ENCODE measurements at regions not wholly inside any gene's neighbourhood (a gene's known extent, or its start where the extent isn't known, plus 50 kb on each side); places are given as distances from the start of the nearest gene placed in this dataset.

DNA sequence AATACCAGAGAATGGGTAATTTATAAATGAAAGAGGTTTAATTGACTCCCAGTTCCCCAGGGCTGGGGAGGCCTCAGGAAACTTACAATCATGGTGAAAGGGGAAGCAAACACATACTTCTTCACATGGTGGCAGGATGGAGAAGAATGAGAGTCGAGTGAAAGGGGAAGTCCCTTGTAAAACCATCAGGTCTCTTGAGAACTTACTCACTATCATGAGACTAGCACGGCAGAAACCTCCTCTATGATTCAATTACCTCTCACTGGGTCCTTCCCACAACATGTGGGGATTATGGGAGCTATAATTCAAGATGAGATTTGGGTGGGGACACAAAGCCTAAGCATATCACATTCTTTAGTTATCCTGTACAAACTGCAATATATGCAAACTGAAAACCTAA, 609.4 kb downstream of the MTRR start:
- H3K27ac ChIP-seq (ENCODE audit: low read depth, low read length), result no peak overlapping the region
- H3K36me3 ChIP-seq (ENCODE audit: control insufficient read depth, insufficient read depth, low read length), result no peaks in the 10 kb centered on the region
- H3K27me3 ChIP-seq (ENCODE audit: control insufficient read depth, insufficient read depth, low read length), result no peaks in the 10 kb centered on the region
- no peaks in the 10 kb centered on the region for H3K4me1 ChIP-seq (ENCODE audit: control insufficient read depth, insufficient read depth, low read length)
- no peak for DNase-seq (ENCODE audit: low read depth in 4 of 6, low spot score in 6 of 6)
- H3K4me3 ChIP-seq (ENCODE audit: low read depth, low read length), result no peak overlapping the region
- no peaks in the 10 kb centered on the region for H3K9me3 ChIP-seq (ENCODE audit: control insufficient read depth, insufficient read depth, low read length)
- WGBS (ENCODE audit: insufficient coverage), result no CpG with 5 or more reads among the region's 2 CpGs

DNA sequence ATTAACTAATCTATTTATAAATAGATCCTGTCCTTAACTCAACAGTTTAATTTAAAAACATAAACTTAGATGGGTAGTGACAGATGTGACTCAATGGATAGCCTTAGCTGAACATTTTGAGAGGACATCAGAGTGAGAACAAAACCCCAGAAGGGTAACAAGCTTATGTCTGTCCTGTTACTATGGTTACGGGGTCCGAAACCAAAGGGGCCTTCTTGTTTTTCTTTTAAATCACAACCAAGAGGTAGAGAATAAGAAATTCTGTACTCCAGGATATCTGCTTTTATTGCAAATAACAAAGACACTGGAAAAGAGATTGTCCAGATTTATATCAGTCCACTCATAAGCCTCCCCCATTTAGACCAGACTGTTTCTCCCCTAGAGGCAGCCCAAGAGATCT, 612.1 kb downstream of the MTRR start:
- H3K9me3 ChIP-seq (ENCODE audit: control insufficient read depth, insufficient read depth, low read length), result no peaks in the 10 kb centered on the region
- H3K36me3 ChIP-seq (ENCODE audit: control insufficient read depth, insufficient read depth, low read length), result no peaks in the 10 kb centered on the region
- no peak overlapping the region for H3K4me3 ChIP-seq (ENCODE audit: low read depth, low read length)
- H3K27ac ChIP-seq (ENCODE audit: low read depth, low read length), result no peak overlapping the region
- H3K4me1 ChIP-seq (ENCODE audit: control insufficient read depth, insufficient read depth, low read length), result no peaks in the 10 kb centered on the region
- no peaks in the 10 kb centered on the region for H3K27me3 ChIP-seq (ENCODE audit: control insufficient read depth, insufficient read depth, low read length)
- DNase-seq (ENCODE audit: low read depth in 4 of 6, low spot score in 6 of 6), result peak in 1 of 6 donors; percentile 9
- no CpG with 5 or more reads among the region's 2 CpGs for WGBS (ENCODE audit: insufficient coverage)

DNA sequence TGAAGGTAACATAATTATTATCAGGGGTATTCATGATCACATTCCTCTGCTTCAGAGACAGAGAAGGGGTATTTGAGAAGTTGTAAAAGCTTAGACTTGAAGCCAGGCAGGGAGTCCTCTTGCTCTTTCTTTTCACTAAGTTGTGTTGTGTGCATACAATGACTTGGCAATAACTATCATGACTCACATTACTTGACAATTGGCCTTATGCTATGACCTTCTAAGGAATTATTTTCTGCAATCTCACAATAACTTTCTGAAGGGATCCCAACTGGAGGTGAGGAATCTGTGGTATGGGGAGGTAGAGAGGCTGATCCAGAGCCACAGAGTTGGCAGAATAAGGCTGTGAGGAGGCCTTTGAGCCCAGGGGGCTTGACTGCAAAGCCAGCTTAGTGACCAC, 622.3 kb downstream of the MTRR start:
- no peak overlapping the region for H3K4me3 ChIP-seq (ENCODE audit: low read depth, low read length)
- no peak for DNase-seq (ENCODE audit: low read depth in 4 of 6, low spot score in 6 of 6)
- no peaks in the 10 kb centered on the region for H3K27me3 ChIP-seq (ENCODE audit: control insufficient read depth, insufficient read depth, low read length)
- H3K9me3 ChIP-seq (ENCODE audit: control insufficient read depth, insufficient read depth, low read length), result peaks cover 1% of the 10 kb centered on the region
- no peaks in the 10 kb centered on the region for H3K4me1 ChIP-seq (ENCODE audit: control insufficient read depth, insufficient read depth, low read length)
- H3K27ac ChIP-seq (ENCODE audit: low read depth, low read length), result no peak overlapping the region
- H3K36me3 ChIP-seq (ENCODE audit: control insufficient read depth, insufficient read depth, low read length), result no peaks in the 10 kb centered on the region

DNA sequence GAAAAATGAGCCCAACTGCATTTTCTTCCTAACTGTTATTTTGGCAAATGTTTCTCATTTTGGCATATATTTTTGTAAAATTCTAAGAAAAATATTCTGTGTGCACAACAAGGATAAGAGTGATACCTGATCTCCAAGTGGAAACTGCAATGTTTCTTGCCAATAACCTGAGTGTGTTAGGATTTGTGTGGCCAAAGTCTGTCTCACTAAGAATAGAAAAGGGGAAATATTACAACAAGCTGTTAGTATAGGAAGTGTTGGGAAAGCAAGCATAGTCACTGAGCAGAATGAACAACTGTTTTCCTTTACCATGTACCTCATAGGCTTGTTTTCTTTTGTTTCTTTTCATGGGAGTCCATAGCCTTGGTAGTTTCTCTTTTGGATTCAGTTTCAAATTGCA, 624.2 kb downstream of the MTRR start:
- Histone ChIP-seq H3K4me3 (ENCODE audit: low read depth, low read length) (no peak overlapping the region), H3K27ac (ENCODE audit: low read depth, low read length) (no peak overlapping the region), H3K9me3 (ENCODE audit: control insufficient read depth, insufficient read depth, low read length) (no peaks in the 10 kb centered on the region), H3K36me3 (ENCODE audit: control insufficient read depth, insufficient read depth, low read length) (no peaks in the 10 kb centered on the region), H3K4me1 (ENCODE audit: control insufficient read depth, insufficient read depth, low read length) (no peaks in the 10 kb centered on the region), H3K27me3 (ENCODE audit: control insufficient read depth, insufficient read depth, low read length) (no peaks in the 10 kb centered on the region)
- no peak for DNase-seq (ENCODE audit: low read depth in 4 of 6, low spot score in 6 of 6)

DNA sequence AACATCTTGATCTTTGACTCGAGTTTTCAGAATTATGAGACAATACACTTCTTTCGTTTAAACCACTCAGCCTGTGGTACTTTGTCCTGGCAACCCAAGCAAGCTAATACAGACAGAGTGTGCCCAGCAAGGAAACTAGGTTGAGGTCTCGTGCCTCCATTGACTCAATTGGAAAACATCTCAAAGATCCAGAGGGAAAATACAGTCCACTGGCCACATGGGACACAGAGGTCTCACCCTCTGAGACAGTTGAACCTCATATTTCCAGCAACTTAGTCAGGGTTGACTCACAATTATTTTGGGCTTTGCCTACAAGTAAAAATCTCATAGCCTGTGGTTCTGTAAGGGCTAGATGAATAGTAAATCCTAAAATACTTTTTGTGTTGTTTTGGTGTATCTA, 631.5 kb downstream of the MTRR start:
- Histone ChIP-seq H3K9me3 (ENCODE audit: control insufficient read depth, insufficient read depth, low read length) (peaks cover 3% of the 10 kb centered on the region), H3K36me3 (ENCODE audit: control insufficient read depth, insufficient read depth, low read length) (no peaks in the 10 kb centered on the region), H3K4me3 (ENCODE audit: low read depth, low read length) (no peak overlapping the region), H3K27me3 (ENCODE audit: control insufficient read depth, insufficient read depth, low read length) (no peaks in the 10 kb centered on the region), H3K27ac (ENCODE audit: low read depth, low read length) (no peak overlapping the region), H3K4me1 (ENCODE audit: control insufficient read depth, insufficient read depth, low read length) (no peaks in the 10 kb centered on the region)
- WGBS (ENCODE audit: insufficient coverage), result 88% methylated on average over 3 of the region's 3 CpGs
- no peak for DNase-seq (ENCODE audit: low read depth in 4 of 6, low spot score in 6 of 6)

DNA sequence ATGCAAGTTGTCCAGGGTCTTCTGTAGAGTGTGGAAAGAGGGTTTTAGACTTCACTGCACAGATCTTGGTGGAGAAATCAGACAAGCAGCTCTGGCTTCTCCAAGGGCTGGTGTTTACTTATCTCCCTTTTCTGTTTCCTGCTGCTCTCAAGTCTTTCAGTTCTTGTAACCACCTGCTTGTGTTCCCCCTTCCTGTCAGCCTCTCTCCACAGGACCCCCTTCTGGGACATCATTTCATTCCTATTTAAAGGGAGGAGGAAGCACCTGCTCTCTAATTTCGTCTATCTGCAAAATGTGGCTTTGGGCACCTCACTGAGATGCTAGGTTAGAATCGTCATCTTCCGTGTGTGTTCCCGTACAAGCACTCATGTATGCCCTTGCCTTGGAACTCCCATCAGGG, 636.2 kb downstream of the MTRR start:
- Histone ChIP-seq H3K4me1 (ENCODE audit: control insufficient read depth, insufficient read depth, low read length) (no peaks in the 10 kb centered on the region), H3K27me3 (ENCODE audit: control insufficient read depth, insufficient read depth, low read length) (no peaks in the 10 kb centered on the region), H3K36me3 (ENCODE audit: control insufficient read depth, insufficient read depth, low read length) (no peaks in the 10 kb centered on the region), H3K4me3 (ENCODE audit: low read depth, low read length) (no peak overlapping the region), H3K27ac (ENCODE audit: low read depth, low read length) (no peak overlapping the region), H3K9me3 (ENCODE audit: control insufficient read depth, insufficient read depth, low read length) (no peaks in the 10 kb centered on the region)
- DNase-seq (ENCODE audit: low read depth in 4 of 6, low spot score in 6 of 6), result no peak
- 77% methylated on average over 4 of the region's 4 CpGs for WGBS (ENCODE audit: insufficient coverage)

DNA sequence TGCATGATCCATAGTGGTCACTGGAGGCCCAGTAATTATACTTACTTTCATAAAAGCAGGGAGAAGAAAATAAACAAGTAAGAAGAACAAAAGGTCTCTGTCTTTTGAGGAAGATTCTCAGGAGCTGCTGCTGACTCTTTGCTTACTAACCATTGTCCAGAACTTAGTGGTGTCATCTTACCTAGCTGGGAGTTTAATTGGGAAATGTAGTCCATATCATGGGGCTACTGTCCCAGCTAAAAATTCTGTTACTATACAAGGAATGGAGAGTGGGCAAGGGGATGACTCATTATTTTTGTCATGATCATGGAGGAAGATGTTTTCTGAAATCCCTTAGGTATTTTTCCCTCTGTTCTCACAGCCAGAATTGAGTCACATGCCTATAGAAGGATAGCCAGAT, 639.3 kb downstream of the MTRR start:
- Histone ChIP-seq H3K4me1 (ENCODE audit: control insufficient read depth, insufficient read depth, low read length) (no peaks in the 10 kb centered on the region), H3K9me3 (ENCODE audit: control insufficient read depth, insufficient read depth, low read length) (no peaks in the 10 kb centered on the region), H3K36me3 (ENCODE audit: control insufficient read depth, insufficient read depth, low read length) (no peaks in the 10 kb centered on the region), H3K4me3 (ENCODE audit: low read depth, low read length) (no peak overlapping the region), H3K27ac (ENCODE audit: low read depth, low read length) (no peak overlapping the region), H3K27me3 (ENCODE audit: control insufficient read depth, insufficient read depth, low read length) (no peaks in the 10 kb centered on the region)
- DNase-seq (ENCODE audit: low read depth in 4 of 6, low spot score in 6 of 6), result no peak

DNA sequence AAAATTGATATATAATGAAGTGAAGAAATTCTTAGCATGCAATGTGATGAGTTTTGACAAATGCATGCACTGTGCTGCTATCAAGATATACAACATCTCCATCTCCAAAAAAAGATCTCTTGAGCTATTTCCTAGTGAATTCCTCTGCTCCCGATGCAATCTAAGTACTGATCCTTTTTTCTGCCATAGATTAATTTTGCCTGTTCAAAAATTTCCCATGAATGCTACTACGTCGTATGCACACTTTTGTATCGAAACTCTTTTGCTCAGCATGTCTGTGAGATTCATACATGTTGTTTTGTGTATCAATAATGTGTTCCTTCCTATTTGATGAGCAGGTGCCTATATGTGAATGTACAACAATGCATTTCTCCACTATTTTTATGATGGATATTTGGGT, 647.4 kb downstream of the MTRR start:
- 100% methylated on average over 1 of the region's 4 CpGs for WGBS (ENCODE audit: insufficient coverage)
- no peak overlapping the region for H3K4me3 ChIP-seq (ENCODE audit: low read depth, low read length)
- no peaks in the 10 kb centered on the region for H3K27me3 ChIP-seq (ENCODE audit: control insufficient read depth, insufficient read depth, low read length)
- no peaks in the 10 kb centered on the region for H3K9me3 ChIP-seq (ENCODE audit: control insufficient read depth, insufficient read depth, low read length)
- no peaks in the 10 kb centered on the region for H3K4me1 ChIP-seq (ENCODE audit: control insufficient read depth, insufficient read depth, low read length)
- no peak for DNase-seq (ENCODE audit: low read depth in 4 of 6, low spot score in 6 of 6)
- no peak overlapping the region for H3K27ac ChIP-seq (ENCODE audit: low read depth, low read length)
- H3K36me3 ChIP-seq (ENCODE audit: control insufficient read depth, insufficient read depth, low read length), result no peaks in the 10 kb centered on the region

DNA sequence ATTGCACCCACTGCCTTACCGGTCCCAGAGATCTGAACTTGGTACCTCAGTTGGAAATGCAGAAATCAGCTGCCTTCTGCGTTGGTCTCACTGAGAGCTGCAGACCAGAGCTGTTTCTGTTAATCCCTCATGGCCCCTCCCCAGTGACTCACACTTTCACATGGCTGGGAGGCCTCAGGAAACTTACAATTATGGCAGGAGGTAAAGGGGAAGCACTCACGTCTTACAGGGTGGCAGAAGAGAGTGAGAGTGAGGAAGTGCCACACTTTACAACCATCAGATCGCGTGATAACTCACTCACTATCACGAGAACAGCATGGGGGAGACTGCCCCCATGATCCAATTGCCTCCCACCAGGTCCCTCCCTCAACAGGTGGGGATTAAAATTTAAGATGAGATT, 648.5 kb downstream of the MTRR start:
- no peak for DNase-seq (ENCODE audit: low read depth in 4 of 6, low spot score in 6 of 6)
- no peak overlapping the region for H3K4me3 ChIP-seq (ENCODE audit: low read depth, low read length)
- no peaks in the 10 kb centered on the region for H3K4me1 ChIP-seq (ENCODE audit: control insufficient read depth, insufficient read depth, low read length)
- WGBS (ENCODE audit: insufficient coverage), result 100% methylated on average over 1 of the region's 6 CpGs
- H3K27me3 ChIP-seq (ENCODE audit: control insufficient read depth, insufficient read depth, low read length), result no peaks in the 10 kb centered on the region
- no peaks in the 10 kb centered on the region for H3K9me3 ChIP-seq (ENCODE audit: control insufficient read depth, insufficient read depth, low read length)
- H3K36me3 ChIP-seq (ENCODE audit: control insufficient read depth, insufficient read depth, low read length), result no peaks in the 10 kb centered on the region
- H3K27ac ChIP-seq (ENCODE audit: low read depth, low read length), result no peak overlapping the region

DNA sequence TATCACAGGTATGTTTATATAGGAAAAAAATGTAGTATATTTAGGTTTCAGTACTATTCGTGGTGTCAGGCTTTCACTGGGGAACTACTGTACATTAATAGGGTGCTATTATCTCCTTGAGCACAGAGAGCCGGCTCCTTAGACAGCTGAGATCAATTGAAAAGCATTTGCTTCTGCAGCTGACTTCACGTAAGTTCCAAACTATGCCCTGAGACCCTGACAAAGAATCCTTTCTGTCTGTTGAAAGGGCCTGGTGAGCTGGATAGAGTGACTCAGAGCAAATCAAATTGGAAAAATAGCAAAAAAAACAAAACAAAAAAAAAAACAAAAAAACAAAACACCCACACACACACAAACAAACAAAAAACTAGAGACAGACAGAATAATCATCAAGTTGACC, 652.0 kb downstream of the MTRR start:
- 25% methylated on average over 2 of the region's 3 CpGs for WGBS (ENCODE audit: insufficient coverage)
- no peak overlapping the region for H3K4me3 ChIP-seq (ENCODE audit: low read depth, low read length)
- H3K36me3 ChIP-seq (ENCODE audit: control insufficient read depth, insufficient read depth, low read length), result no peaks in the 10 kb centered on the region
- no peak overlapping the region for H3K27ac ChIP-seq (ENCODE audit: low read depth, low read length)
- no peaks in the 10 kb centered on the region for H3K4me1 ChIP-seq (ENCODE audit: control insufficient read depth, insufficient read depth, low read length)
- H3K9me3 ChIP-seq (ENCODE audit: control insufficient read depth, insufficient read depth, low read length), result no peaks in the 10 kb centered on the region
- no peaks in the 10 kb centered on the region for H3K27me3 ChIP-seq (ENCODE audit: control insufficient read depth, insufficient read depth, low read length)
- peak in 2 of 6 donors; percentile 22 to 47 for DNase-seq (ENCODE audit: low read depth in 4 of 6, low spot score in 6 of 6)

DNA sequence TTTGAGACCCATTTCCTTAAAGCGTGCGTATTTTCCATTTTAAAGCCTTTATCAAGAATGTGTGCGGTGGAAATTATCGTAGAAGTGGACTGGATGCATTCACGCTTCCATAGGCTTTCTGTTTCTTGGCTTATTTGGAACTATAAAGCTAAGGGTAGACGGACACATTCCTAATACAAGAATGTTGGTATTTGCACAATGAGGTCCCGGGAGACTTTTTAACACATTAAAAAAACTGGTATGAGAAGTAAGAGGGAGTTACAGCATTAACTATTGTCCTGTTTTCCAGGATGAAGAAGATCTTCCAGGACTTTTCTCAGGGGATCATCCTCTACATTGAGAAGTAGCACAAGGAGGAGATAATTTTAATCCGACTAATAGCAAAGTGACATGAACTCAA, 653.0 kb downstream of the MTRR start:
- H3K9me3 ChIP-seq (ENCODE audit: control insufficient read depth, insufficient read depth, low read length), result no peaks in the 10 kb centered on the region
- 92% methylated on average over 2 of the region's 8 CpGs for WGBS (ENCODE audit: insufficient coverage)
- no peaks in the 10 kb centered on the region for H3K36me3 ChIP-seq (ENCODE audit: control insufficient read depth, insufficient read depth, low read length)
- H3K27me3 ChIP-seq (ENCODE audit: control insufficient read depth, insufficient read depth, low read length), result no peaks in the 10 kb centered on the region
- H3K27ac ChIP-seq (ENCODE audit: low read depth, low read length), result no peak overlapping the region
- no peak for DNase-seq (ENCODE audit: low read depth in 4 of 6, low spot score in 6 of 6)
- H3K4me1 ChIP-seq (ENCODE audit: control insufficient read depth, insufficient read depth, low read length), result no peaks in the 10 kb centered on the region
- no peak overlapping the region for H3K4me3 ChIP-seq (ENCODE audit: low read depth, low read length)

Data from spinal cord (tissue), 9 donors.